Tibial nerve (tissue), 4 donors: ENCODE measurements at regions not wholly inside any gene's neighbourhood (a gene's known extent, or its start where the extent isn't known, plus 50 kb on each side); places are given as distances from the start of the nearest gene placed in this dataset.
A peak's percentile ranks its signal among the peaks of the same experiment; 100 is the strongest.

Experiments
- DNase-seq, 2 donors: peaks; one replicate each; pipeline ENCODE4 v3.0.0-alpha.2; 2019; ENCODE audit warnings: low spot score in 2 of 2
- H3K27ac ChIP-seq, 4 donors: fragments of 200-600 bp; sonication (generic) in 3 of 4; one replicate each; pipeline ENCODE4 v1.5.1; 2017 to 2019; ENCODE audit warnings: mild to moderate bottlenecking in 1 of 4
- H3K27me3 ChIP-seq, 2 donors: fragments of 200-600 bp; sonication (generic) in 1 of 2; one replicate each; pipeline versions ENCODE4 v1.5.1 to v1.6.0; 2017 to 2019
- H3K36me3 ChIP-seq, 3 donors: fragments of 200-600 bp; sonication (generic); one replicate each; pipeline ENCODE4 v1.5.1; 2018 to 2019
- H3K4me1 ChIP-seq, 4 donors: fragments of 200-600 bp; sonication (generic) in 3 of 4; one replicate each; pipeline ENCODE4 v1.5.1; 2017 to 2019
- H3K4me3 ChIP-seq, 4 donors: fragments of 200-600 bp; sonication (generic) in 3 of 4; one replicate each; pipeline ENCODE4 v1.5.1; 2017 to 2019; ENCODE audit warnings: mild to moderate bottlenecking in 1 of 4, moderate library complexity in 1 of 4
- H3K9me3 ChIP-seq, 4 donors: fragments of 200-600 bp; sonication (generic) in 3 of 4; one replicate each; pipeline ENCODE4 v1.5.1; 2017 to 2019
- CTCF ChIP-seq, 5 experiments: fragments of 200-600 bp in 3 of 5; fragments of 450-650 bp in 2 of 5; sonication (generic) in 3 of 5; IDR thresholded peaks; one replicate each; pipeline ENCODE4 v1.5.1; 2016 to 2019; ENCODE audit warnings: antibody characterized with exemption in 5 of 5, mild to moderate bottlenecking in 3 of 5, moderate library complexity in 2 of 5
- EP300 ChIP-seq, 2 donors: sonication (generic); formaldehyde crosslinking; IDR thresholded peaks; one replicate each; pipeline ENCODE4 v1.6.1; 2017; ENCODE audit warnings: antibody characterized with exemption in 2 of 2, mild to moderate bottlenecking in 1 of 2
- POLR2A ChIP-seq, 2 donors: fragments of 450-650 bp; IDR thresholded peaks; one replicate each; pipeline ENCODE4 v1.6.1; 2017; ENCODE audit warnings: antibody characterized with exemption in 2 of 2, mild to moderate bottlenecking in 2 of 2, moderate library complexity in 2 of 2
- WGBS, 2 donors: methylation state at CpG; one replicate each; pipeline ENCODE4 v1.1.5; 2018; 5-methylcytosine and 5-hydroxymethylcytosine counted together

- DNase-seq: peak in 1 of 2 donors; percentile 13
- H3K36me3 ChIP-seq: no peaks in the 10 kb centered on the region
- H3K9me3 ChIP-seq: no peaks in the 10 kb centered on the region
- 34 to 42% methylated on average over 7 of the region's 7 CpGs for WGBS, 2 donors
- no peak for TF ChIP-seq CTCF (IDR thresholded peaks at IDR 0.05)
- TF ChIP-seq EP300 (IDR thresholded peaks at IDR 0.05): no peak
- TF ChIP-seq POLR2A (IDR thresholded peaks at IDR 0.05): no peak
- H3K27ac ChIP-seq: peak overlapping the region in 1 of 4 donors; percentile 55
- peaks cover 0 to 19% (median 0%) of the 10 kb centered on the region in 4 donors for H3K4me1 ChIP-seq
- H3K4me3 ChIP-seq: no peak overlapping the region
- H3K27me3 ChIP-seq: no peaks in the 10 kb centered on the region
Measured at GRCh38 chr1:94727846-94728715, 92.1 kb upstream of the SLC44A3 start.

- DNase-seq: peak in 1 of 2 donors; percentile 1
- Histone ChIP-seq H3K36me3 (no peaks in the 10 kb centered on the region), H3K27me3 (no peaks in the 10 kb centered on the region), H3K4me1 (peaks cover 0 to 19% (median 0%) of the 10 kb centered on the region in 4 donors), H3K27ac (no peak overlapping the region), H3K9me3 (no peaks in the 10 kb centered on the region), H3K4me3 (no peak overlapping the region)
- no peak for TF ChIP-seq POLR2A (IDR thresholded peaks at IDR 0.05)
- TF ChIP-seq EP300 (IDR thresholded peaks at IDR 0.05): no peak
- TF ChIP-seq CTCF (IDR thresholded peaks at IDR 0.05): no peak
- 71 to 81% methylated on average over 6 of the region's 6 CpGs for WGBS, 2 donors
Measured at GRCh38 chr1:94726981-94727685, 93.0 kb upstream of the SLC44A3 start.

- Histone ChIP-seq H3K9me3 (no peaks in the 10 kb centered on the region), H3K27ac (no peak overlapping the region), H3K4me1 (peaks cover 0 to 19% (median 0%) of the 10 kb centered on the region in 4 donors), H3K4me3 (no peak overlapping the region), H3K36me3 (no peaks in the 10 kb centered on the region), H3K27me3 (no peaks in the 10 kb centered on the region)
- 89 to 96% methylated on average over 3 of the region's 3 CpGs for WGBS, 2 donors
- no peak for DNase-seq
- TF ChIP-seq POLR2A (IDR thresholded peaks at IDR 0.05) (no peak), EP300 (IDR thresholded peaks at IDR 0.05) (no peak), CTCF (IDR thresholded peaks at IDR 0.05) (no peak)
Measured at GRCh38 chr1:94725566-94725965, 94.6 kb upstream of the SLC44A3 start.

DNA sequence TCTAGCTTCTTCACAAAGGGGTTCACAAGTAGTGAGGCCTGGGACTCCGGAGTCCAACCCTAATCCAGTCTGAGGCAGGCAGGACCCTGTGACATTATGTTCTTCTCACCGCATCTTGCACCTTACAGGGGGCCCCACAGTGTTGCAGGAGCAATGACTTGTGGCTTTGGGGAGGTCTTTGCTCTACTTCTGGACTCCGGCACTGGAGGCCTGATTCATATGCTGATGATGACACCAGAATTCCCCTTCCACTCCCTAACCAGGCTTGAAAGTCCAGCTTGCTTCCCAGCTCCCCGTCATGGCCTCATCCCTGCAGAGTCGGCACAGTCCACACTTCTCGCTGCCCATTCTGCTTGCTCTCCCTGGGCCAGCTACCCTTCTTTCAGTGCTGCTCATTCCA lies 96.3 kb upstream of the SLC44A3 start:
- 90 to 92% methylated on average over 5 to 6 of the region's 6 CpGs for WGBS, 2 donors
- Histone ChIP-seq H3K27ac (no peak overlapping the region), H3K4me3 (no peak overlapping the region), H3K36me3 (no peaks in the 10 kb centered on the region), H3K9me3 (no peaks in the 10 kb centered on the region), H3K4me1 (peaks cover 0 to 15% (median 0%) of the 10 kb centered on the region in 4 donors), H3K27me3 (no peaks in the 10 kb centered on the region)
- no peak for DNase-seq
- TF ChIP-seq EP300 (IDR thresholded peaks at IDR 0.05) (no peak), POLR2A (IDR thresholded peaks at IDR 0.05) (no peak), CTCF (IDR thresholded peaks at IDR 0.05) (no peak)

DNA sequence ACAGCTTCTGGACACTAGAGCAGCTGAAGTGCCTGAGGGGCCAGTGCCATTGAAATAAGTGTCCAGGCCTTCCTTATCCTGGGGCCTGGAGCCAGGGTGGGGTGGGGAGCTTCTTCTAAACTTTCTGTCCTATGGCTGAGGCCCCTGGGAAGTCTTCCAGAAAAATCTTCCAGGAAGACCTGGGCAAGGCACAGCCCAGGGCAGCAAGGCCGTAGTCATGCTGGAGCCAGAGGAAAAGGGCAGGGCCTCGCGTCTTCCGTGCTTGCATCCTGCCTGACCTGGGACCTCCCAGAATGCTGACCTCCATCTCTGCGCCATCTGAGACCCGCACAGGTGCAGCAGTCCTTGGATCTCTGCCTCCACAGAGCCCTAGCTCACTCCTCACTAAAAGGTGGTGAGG lies 96.7 kb upstream of the SLC44A3 start:
- WGBS, 2 donors: 56 to 75% methylated on average over 3 to 5 of the region's 6 CpGs

More for the DNA sequence above, 96.7 kb upstream of the SLC44A3 start:
- H3K27ac ChIP-seq: no peak overlapping the region
- no peaks in the 10 kb centered on the region for H3K9me3 ChIP-seq
- no peak for DNase-seq
- TF ChIP-seq CTCF (IDR thresholded peaks at IDR 0.05): no peak
- TF ChIP-seq EP300 (IDR thresholded peaks at IDR 0.05): no peak
- TF ChIP-seq POLR2A (IDR thresholded peaks at IDR 0.05): no peak
- H3K36me3 ChIP-seq: no peaks in the 10 kb centered on the region
- no peaks in the 10 kb centered on the region for H3K27me3 ChIP-seq
- no peak overlapping the region for H3K4me3 ChIP-seq
- H3K4me1 ChIP-seq: peaks cover 0 to 12% (median 0%) of the 10 kb centered on the region in 4 donors
